Esophagus muscularis mucosa (tissue), 4 donors: ENCODE measurements at regions not wholly inside any gene's neighbourhood (a gene's known extent, or its start where the extent isn't known, plus 50 kb on each side); places are given as distances from the start of the nearest gene placed in this dataset.

Source experiments
- EP300 ChIP-seq: sonication (generic); formaldehyde crosslinking; IDR thresholded peaks from one replicate; pipeline ENCODE4 v1.6.1; 2017; ENCODE audit warnings: antibody characterized with exemption
- POLR2A ChIP-seq: fragments of 450-650 bp; IDR thresholded peaks from one replicate; pipeline ENCODE4 v1.6.1; 2017; ENCODE audit warnings: antibody characterized with exemption, moderate library complexity, mild to moderate bottlenecking, low read depth
- POLR2AphosphoS5 ChIP-seq, 2 donors: sonication (generic); formaldehyde crosslinking; IDR thresholded peaks; one replicate each; pipeline ENCODE4 v1.6.1; 2017; ENCODE audit warnings: antibody characterized with exemption in 2 of 2
- TF ChIP-seq, protein P1 (sequence below), 3 experiments: fragments of 200-600 bp in 2 of 3; fragments of 450-650 bp in 1 of 3; sonication (generic) in 2 of 3; IDR thresholded peaks; one replicate each; pipeline ENCODE4 v1.5.1; 2017 to 2019; ENCODE audit warnings: antibody characterized with exemption in 3 of 3, mild to moderate bottlenecking in 2 of 3, moderate library complexity in 1 of 3

DNA sequence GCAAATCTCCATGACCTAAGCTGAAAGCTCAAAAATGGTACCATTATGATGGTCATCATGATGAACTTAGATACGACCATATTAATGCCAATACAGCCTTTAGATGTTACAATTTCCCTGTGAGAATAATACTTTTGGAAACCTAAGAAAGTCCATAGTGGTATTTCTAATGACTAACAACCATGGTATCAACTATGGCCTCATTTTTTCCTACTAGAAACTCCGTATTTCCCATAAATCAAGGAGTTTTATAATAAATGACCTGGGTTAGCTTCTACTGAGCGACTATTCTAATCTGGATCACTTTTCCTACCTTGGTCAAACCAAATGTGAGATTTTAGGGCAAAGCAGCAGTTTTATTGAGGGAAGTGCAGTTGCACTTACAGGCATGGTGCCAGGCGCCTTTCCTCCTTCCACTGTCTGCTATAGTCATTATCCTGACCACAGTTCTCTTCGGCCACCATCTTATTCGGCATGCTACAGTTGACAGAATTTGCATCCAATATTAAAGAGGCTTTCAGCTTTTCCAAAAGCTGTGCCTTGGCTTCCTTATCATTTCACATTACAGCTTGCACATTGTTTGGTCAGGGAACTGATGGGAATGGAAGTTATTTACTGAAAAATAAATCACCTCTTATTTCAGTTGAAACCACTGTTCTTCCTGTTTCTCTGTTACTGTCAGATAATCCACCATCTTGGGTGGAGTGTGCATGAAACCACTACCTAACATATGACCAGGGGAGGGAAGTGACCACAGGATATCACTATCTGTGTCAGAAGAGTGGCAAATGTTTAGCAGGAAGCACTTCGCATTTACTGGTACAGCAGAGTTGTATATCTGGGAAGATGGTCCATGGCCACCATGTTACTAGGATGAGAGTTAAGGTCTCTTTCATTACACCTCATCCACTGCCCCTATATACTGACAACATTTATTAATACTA, 74.5 kb upstream of the PICALM start:
- TF ChIP-seq, protein P1, sequence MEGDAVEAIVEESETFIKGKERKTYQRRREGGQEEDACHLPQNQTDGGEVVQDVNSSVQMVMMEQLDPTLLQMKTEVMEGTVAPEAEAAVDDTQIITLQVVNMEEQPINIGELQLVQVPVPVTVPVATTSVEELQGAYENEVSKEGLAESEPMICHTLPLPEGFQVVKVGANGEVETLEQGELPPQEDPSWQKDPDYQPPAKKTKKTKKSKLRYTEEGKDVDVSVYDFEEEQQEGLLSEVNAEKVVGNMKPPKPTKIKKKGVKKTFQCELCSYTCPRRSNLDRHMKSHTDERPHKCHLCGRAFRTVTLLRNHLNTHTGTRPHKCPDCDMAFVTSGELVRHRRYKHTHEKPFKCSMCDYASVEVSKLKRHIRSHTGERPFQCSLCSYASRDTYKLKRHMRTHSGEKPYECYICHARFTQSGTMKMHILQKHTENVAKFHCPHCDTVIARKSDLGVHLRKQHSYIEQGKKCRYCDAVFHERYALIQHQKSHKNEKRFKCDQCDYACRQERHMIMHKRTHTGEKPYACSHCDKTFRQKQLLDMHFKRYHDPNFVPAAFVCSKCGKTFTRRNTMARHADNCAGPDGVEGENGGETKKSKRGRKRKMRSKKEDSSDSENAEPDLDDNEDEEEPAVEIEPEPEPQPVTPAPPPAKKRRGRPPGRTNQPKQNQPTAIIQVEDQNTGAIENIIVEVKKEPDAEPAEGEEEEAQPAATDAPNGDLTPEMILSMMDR (IDR thresholded peaks at IDR 0.05), result no peak
- TF ChIP-seq POLR2A, result no peak
- no peak for TF ChIP-seq EP300
- no peak for TF ChIP-seq POLR2AphosphoS5 (IDR thresholded peaks at IDR 0.05)
